IMR-90 (cell line): ENCODE measurements at regions not wholly inside any gene's neighbourhood (a gene's known extent, or its start where the extent isn't known, plus 50 kb on each side); places are given as distances from the start of the nearest gene placed in this dataset.

Experiments used
- ATAC-seq: fragments of 200-7000 bp; cut with Tn5 transposase; 2 replicates; pipeline ENCODE4 v1.9.1; 2020; ENCODE audit warnings: low read depth, mild to moderate bottlenecking, moderate library complexity
- BruUV-seq: library from RNA; stranded (reverse); fragments of 400-500 nt; replicated peaks from 2 replicates; lab custom pipeline; 2021; lab: Mats Ljungman, UMichigan
- CTCF ChIA-PET: fragments of 300-600 bp; formaldehyde crosslinking; extraction: SDS; loops from one replicate; lab custom pipeline; 2021; ENCODE audit warnings: antibody characterized with exemption; lab: Yijun Ruan, JAX
- POLR2A ChIA-PET: fragments of 300-600 bp; sonication (Branson Sonifier 250); formaldehyde crosslinking; loops from one replicate; lab custom pipeline; 2022; ENCODE audit warnings: antibody characterized with exemption; ENCODE audit not compliant: unreplicated experiment; lab: Charles Lee
- DNase-seq: peaks from one replicate; pipeline ENCODE4 v3.0.0; 2013
- H2AFZ ChIP-seq: replicated peaks from 2 replicates; pipeline ENCODE3; 2013; ENCODE audit warnings: low read length, mild to moderate bottlenecking; ENCODE audit not compliant: poor library complexity
- H2AK5ac ChIP-seq: 2 replicates; pipeline ENCODE4 v1.6.1; 2013; ENCODE audit warnings: low read depth, low read length, inconsistent platforms
- H2AK9ac ChIP-seq: replicated peaks from 2 replicates; pipeline ENCODE3; 2013; ENCODE audit warnings: mild to moderate bottlenecking, low read depth, low read length, moderate library complexity; ENCODE audit not compliant: poor library complexity
- H2BK120ac ChIP-seq: 2 replicates; pipeline ENCODE4 v1.6.1; 2013; ENCODE audit warnings: low read depth, low read length, inconsistent platforms
- H2BK15ac ChIP-seq: 3 replicates; pipeline ENCODE4 v1.6.1; 2013; ENCODE audit warnings: low read depth, low read length, inconsistent platforms
- H2BK20ac ChIP-seq: 2 replicates; pipeline ENCODE4 v1.6.1; 2013; ENCODE audit warnings: low read depth, mild to moderate bottlenecking, inconsistent platforms, low read length, moderate library complexity
- H2BK5ac ChIP-seq: 2 replicates; pipeline ENCODE4 v1.6.1; 2013; ENCODE audit warnings: mild to moderate bottlenecking, low read depth, low read length, inconsistent platforms; ENCODE audit not compliant: poor library complexity, severe bottlenecking
- H3K14ac ChIP-seq: replicated peaks from 2 replicates; pipeline ENCODE4 v1.6.1; 2013; ENCODE audit warnings: low read depth, low read length, inconsistent platforms
- H3K18ac ChIP-seq: 2 replicates; pipeline ENCODE4 v1.6.1; 2013; ENCODE audit warnings: low read depth, low read length, control low read depth
- H3K23ac ChIP-seq: 2 replicates; pipeline ENCODE4 v1.6.1; 2013; ENCODE audit warnings: low read depth, low read length, inconsistent platforms
- H3K27ac ChIP-seq: 2 replicates; pipeline ENCODE4 v1.5.1; 2013; ENCODE audit warnings: mild to moderate bottlenecking, control low read depth, low read length; ENCODE audit not compliant: insufficient read depth
- H3K27me3 ChIP-seq: 2 replicates; pipeline ENCODE4 v1.6.1; 2013; ENCODE audit warnings: low read length; ENCODE audit not compliant: control insufficient read depth, insufficient read depth
- H3K36me3 ChIP-seq: 2 replicates; pipeline ENCODE4 v1.6.1; 2013; ENCODE audit warnings: low read length, mixed read lengths; ENCODE audit not compliant: control insufficient read depth, insufficient read depth
- H3K4ac ChIP-seq: 2 replicates; pipeline ENCODE4 v1.6.1; 2013; ENCODE audit warnings: low read depth, low read length, inconsistent platforms
- H3K4me1 ChIP-seq: 2 replicates; pipeline ENCODE4 v1.6.1; 2013; ENCODE audit warnings: low read length, mixed read lengths; ENCODE audit not compliant: control insufficient read depth, insufficient read depth
- H3K4me2 ChIP-seq: 2 replicates; pipeline ENCODE4 v1.6.1; 2013; ENCODE audit warnings: low read depth, mild to moderate bottlenecking, control low read depth, low read length, moderate library complexity
- H3K4me3 ChIP-seq: 2 replicates; pipeline ENCODE4 v1.5.1; 2013; ENCODE audit warnings: low read depth, mild to moderate bottlenecking, control low read depth, low read length, moderate library complexity; ENCODE audit not compliant: insufficient read depth
- H3K56ac ChIP-seq: 2 replicates; pipeline ENCODE4 v1.6.1; 2013; ENCODE audit warnings: low read length, inconsistent platforms; ENCODE audit not compliant: insufficient read depth; ENCODE audit errors: extremely low read depth
- H3K79me1 ChIP-seq, 2 experiments: 2 replicates each; pipeline ENCODE4 v1.6.1; 2013; ENCODE audit warnings: low read length in 2 of 2, inconsistent platforms in 1 of 2, low read depth in 1 of 2
- H3K9ac ChIP-seq: 2 replicates; pipeline ENCODE4 v1.6.1; 2013; ENCODE audit warnings: low read depth, low read length, control low read depth
- H3K9me1 ChIP-seq: 2 replicates; pipeline ENCODE4 v1.6.1; 2013; ENCODE audit warnings: low read length, inconsistent platforms; ENCODE audit not compliant: insufficient read depth
- H3K9me3 ChIP-seq: 2 replicates; pipeline ENCODE4 v1.6.1; 2013; ENCODE audit warnings: low read length; ENCODE audit not compliant: control insufficient read depth, insufficient read depth
- H4K20me1 ChIP-seq: 2 replicates; pipeline ENCODE4 v1.6.1; 2013; ENCODE audit warnings: low read length, inconsistent platforms; ENCODE audit not compliant: insufficient read depth
- H4K5ac ChIP-seq: 2 replicates; pipeline ENCODE4 v1.6.1; 2013; ENCODE audit warnings: mild to moderate bottlenecking, low read depth, low read length, control low read depth
- H4K8ac ChIP-seq, 2 experiments: 2 replicates each; pipeline ENCODE4 v1.6.1; 2013; ENCODE audit warnings: low read depth in 2 of 2, low read length in 2 of 2, control low read depth in 1 of 2, inconsistent platforms in 1 of 2
- H4K91ac ChIP-seq: 2 replicates; pipeline ENCODE4 v1.6.1; 2013; ENCODE audit warnings: low read depth, low read length, inconsistent platforms; ENCODE audit not compliant: insufficient read depth
- BHLHE40 ChIP-seq: fragments of 150-350 bp; IDR thresholded peaks from 2 replicates; pipeline ENCODE4 v1.6.1; 2016; ENCODE audit warnings: mild to moderate bottlenecking, low read depth, low read length
- CTCF ChIP-seq: conservative IDR thresholded peaks from 2 replicates; pipeline ENCODE4 v1.5.1; 2012; ENCODE audit warnings: mild to moderate bottlenecking, low read depth, low read length, improper control_type of control experiment
- ELK1 ChIP-seq: fragments of 150-350 bp; IDR thresholded peaks from 2 replicates; pipeline ENCODE4 v1.6.1; 2016; ENCODE audit warnings: low read depth, mild to moderate bottlenecking, low read length, moderate library complexity, borderline replicate concordance
- MAFK ChIP-seq: IDR thresholded peaks from 2 replicates; pipeline ENCODE4 v1.6.1; 2012; ENCODE audit warnings: low read depth, low read length, improper control_type of control experiment
- RCOR1 ChIP-seq: IDR thresholded peaks from 2 replicates; pipeline ENCODE4 v1.6.1; 2012; ENCODE audit warnings: mild to moderate bottlenecking, low read length, improper control_type of control experiment; ENCODE audit not compliant: insufficient replicate concordance
- SMC3 ChIP-seq: fragments of 150-350 bp; IDR thresholded peaks from 2 replicates; pipeline ENCODE4 v1.6.1; 2016; ENCODE audit warnings: low read depth, mild to moderate bottlenecking, antibody characterized with exemption, low read length, moderate library complexity
- WGBS, 2 experiments: methylation state at CpG; one replicate each; pipeline versions ENCODE4 v1.1.5 to v1.1.7; 2013; ENCODE audit warnings: missing lambda C conversion rate in 2 of 2; ENCODE audit not compliant: insufficient read length in 1 of 2; ENCODE audit errors: extremely low coverage in 2 of 2; 5-methylcytosine and 5-hydroxymethylcytosine counted together
- dilution Hi-C: fragments of 300-500 bp; cut with HindIII; formaldehyde crosslinking; loops from one replicate; pipeline ENCODE4 v1.14.3; 2018; ENCODE audit warnings: low sequenced_read_pairs; ENCODE audit not compliant: unreplicated experiment
- in situ Hi-C: fragments of 300-500 bp; cut with MboI; formaldehyde crosslinking; loops from 3 replicates; pipeline ENCODE4 v1.14.3; 2019; ENCODE audit warnings: low sequenced_read_pairs, inconsistent platforms, mixed read lengths
- intact Hi-C: fragments of 100-400 bp; cut with micrococcal nuclease; formaldehyde crosslinking; loops from 2 replicates; pipeline ENCODE4 v1.10.0; 2022
- TF ChIP-seq, protein P1 (sequence below): fragments of 150-350 bp; IDR thresholded peaks from 2 replicates; pipeline ENCODE4 v1.6.1; 2017; ENCODE audit warnings: mild to moderate bottlenecking, antibody characterized with exemption, low read length, low read depth

- CTCF ChIA-PET, result no interaction called here
- no TSS peak for BruUV-seq
These were observed 76.6 kb upstream of the MAST4 start for GRCh38 chr5:66519626-66520025.

More at GRCh38 chr5:66519626-66520025, 76.6 kb upstream of the MAST4 start:
- H4K5ac ChIP-seq, result no peak overlapping the region
- no peak overlapping the region for H3K4ac ChIP-seq
- no peak overlapping the region for H2AFZ ChIP-seq
- in situ Hi-C loops, result no loop called here
- TF ChIP-seq RCOR1 (no peak), ELK1 (no peak), BHLHE40 (no peak), CTCF (no peak), SMC3 (no peak), MAFK (no peak)
- TF ChIP-seq, protein P1, sequence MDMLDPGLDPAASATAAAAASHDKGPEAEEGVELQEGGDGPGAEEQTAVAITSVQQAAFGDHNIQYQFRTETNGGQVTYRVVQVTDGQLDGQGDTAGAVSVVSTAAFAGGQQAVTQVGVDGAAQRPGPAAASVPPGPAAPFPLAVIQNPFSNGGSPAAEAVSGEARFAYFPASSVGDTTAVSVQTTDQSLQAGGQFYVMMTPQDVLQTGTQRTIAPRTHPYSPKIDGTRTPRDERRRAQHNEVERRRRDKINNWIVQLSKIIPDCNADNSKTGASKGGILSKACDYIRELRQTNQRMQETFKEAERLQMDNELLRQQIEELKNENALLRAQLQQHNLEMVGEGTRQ, result no peak
- H3K56ac ChIP-seq, result no peak overlapping the region
- H2BK120ac ChIP-seq, result no peak overlapping the region
- H2AK5ac ChIP-seq, result no peak overlapping the region
- H3K9me1 ChIP-seq, result no peaks in the 10 kb centered on the region
- no peak overlapping the region for H2BK15ac ChIP-seq
- no peak overlapping the region for H2AK9ac ChIP-seq
- H2BK5ac ChIP-seq, result no peak overlapping the region
- H4K8ac ChIP-seq, result no peak overlapping the region
- no peak overlapping the region for H3K18ac ChIP-seq
- no peak overlapping the region for H4K91ac ChIP-seq
- H4K20me1 ChIP-seq, result no peaks in the 10 kb centered on the region
- no peak overlapping the region for H3K23ac ChIP-seq
- no peak overlapping the region for H3K4me3 ChIP-seq
- H3K9me3 ChIP-seq, result no peaks in the 10 kb centered on the region
- no peak overlapping the region for H2BK20ac ChIP-seq
- H3K4me2 ChIP-seq, result no peak overlapping the region
- H3K14ac ChIP-seq, result no peak overlapping the region
- intact Hi-C loops, result no loop called here
- H3K9ac ChIP-seq, result no peak overlapping the region
- no peak overlapping the region for H3K27ac ChIP-seq
- H3K36me3 ChIP-seq, result no peaks in the 10 kb centered on the region
- no peaks in the 10 kb centered on the region for H3K4me1 ChIP-seq
- dilution Hi-C loops, result no loop called here
- POLR2A ChIA-PET, result no interaction called here
- H3K79me1 ChIP-seq, result no peaks in the 10 kb centered on the region
- whole genome bisulfite sequencing, 2 experiments, result no CpG with 5 or more reads among the region's 1 CpG
- ATAC-seq, result no peak
- no peaks in the 10 kb centered on the region for H3K27me3 ChIP-seq
- no peak for DNase-seq
